ENCODE measurements at regions not wholly inside any gene's neighbourhood (a gene's known extent, or its start where the extent isn't known, plus 50 kb on each side); places are given as distances from the start of the nearest gene placed in this dataset.
"Not testable (repeated sequence)": the region's sequence is repeated elsewhere in the genome, so short reads cannot be mapped to it uniquely, and the experiment has no call there.

GRCh38 chr2:110022278-110022677, 93.3 kb downstream of the MALL start:
- not testable (repeated sequence) for TF ChIP-seq POLR2A, POLR2AphosphoS5, TAF1, SPI1 (IDR thresholded peaks at IDR 0.05; ENCODE audit: low read depth, low read length)
